Fibroblast of lung (primary cell): ENCODE measurements at regions not wholly inside any gene's neighbourhood (a gene's known extent, or its start where the extent isn't known, plus 50 kb on each side); places are given as distances from the start of the nearest gene placed in this dataset.

Source experiments
- DNase-seq, 2 donors: peaks; one replicate each; pipeline versions ENCODE4 v3.0.0 to v3.0.0-alpha.2; 2010; ENCODE audit warnings: low read depth in 2 of 2
- H2AFZ ChIP-seq: 2 replicates; pipeline ENCODE4 v1.5.1; 2012; ENCODE audit warnings: low read length, control low read depth, inconsistent platforms
- H3K27ac ChIP-seq: 2 replicates; pipeline ENCODE4 v1.5.1; 2011; ENCODE audit warnings: low read length, control low read depth; ENCODE audit not compliant: insufficient read depth
- H3K27me3 ChIP-seq: 2 replicates; pipeline ENCODE4 v1.5.1; 2011; ENCODE audit warnings: mild to moderate bottlenecking, low read length; ENCODE audit not compliant: control insufficient read depth, insufficient read depth
- H3K36me3 ChIP-seq: 2 replicates; pipeline ENCODE4 v1.5.1; 2011; ENCODE audit warnings: low read length; ENCODE audit not compliant: control insufficient read depth, insufficient read depth
- H3K4me1 ChIP-seq: 2 replicates; pipeline ENCODE4 v1.5.1; 2011; ENCODE audit warnings: low read length; ENCODE audit not compliant: control insufficient read depth, insufficient read depth; ENCODE audit errors: extremely low read depth
- H3K4me2 ChIP-seq: 2 replicates; pipeline ENCODE4 v1.5.1; 2011; ENCODE audit warnings: low read length, control low read depth; ENCODE audit not compliant: insufficient read depth; ENCODE audit errors: extremely low read depth
- H3K4me3 ChIP-seq, 4 experiments: fragments of 200-600 bp in 1 of 4; sonication (generic) in 1 of 4; replicated peaks in 1 of 4; 2 replicates each; pipeline ENCODE4 v1.5.1; 2011 to 2016; ENCODE audit warnings: low read length in 4 of 4, low read depth in 3 of 4, mild to moderate bottlenecking in 3 of 4, control low read depth in 2 of 4, inconsistent platforms in 1 of 4, mixed read lengths in 1 of 4; ENCODE audit not compliant: insufficient read depth in 1 of 4; ENCODE audit errors: control extremely low read depth in 1 of 4
- H3K79me2 ChIP-seq: 2 replicates; pipeline ENCODE4 v1.5.1; 2012; ENCODE audit warnings: mild to moderate bottlenecking, low read length, inconsistent platforms; ENCODE audit not compliant: control insufficient read depth, insufficient read depth
- H3K9ac ChIP-seq: 2 replicates; pipeline ENCODE4 v1.5.1; 2011; ENCODE audit warnings: mild to moderate bottlenecking, low read length, control low read depth; ENCODE audit not compliant: insufficient read depth
- H3K9me3 ChIP-seq: 2 replicates; pipeline ENCODE4 v1.5.1; 2012; ENCODE audit warnings: low read depth, low read length; ENCODE audit not compliant: control insufficient read depth, insufficient read depth
- H4K20me1 ChIP-seq: 2 replicates; pipeline ENCODE4 v1.5.1; 2011; ENCODE audit warnings: low read length; ENCODE audit not compliant: control insufficient read depth, insufficient read depth; ENCODE audit errors: extremely low read depth
- CTCF ChIP-seq, 2 donors: IDR thresholded peaks in 1 of 2; conservative IDR thresholded peaks in 1 of 2; 1 replicate in 1 of 2; 2 replicates in 1 of 2; pipeline ENCODE4 v1.5.1; 2011 to 2012; ENCODE audit warnings: low read length in 2 of 2, control low read depth in 1 of 2, inconsistent platforms in 1 of 2, low read depth in 1 of 2, mild to moderate bottlenecking in 1 of 2
- EZH2 ChIP-seq: IDR thresholded peaks from 2 replicates; pipeline ENCODE4 v1.5.1; 2012; ENCODE audit warnings: low read length, control low read depth, mild to moderate bottlenecking; ENCODE audit errors: missing control alignments

- no peaks in the 10 kb centered on the region for H3K27me3 ChIP-seq
- TF ChIP-seq EZH2 (no peak), CTCF (conservative IDR thresholded peaks at IDR 0.05 in 1 of 2, IDR thresholded peaks at IDR 0.05 in 1 of 2; ENCODE audit: low read depth in 1 of 2, low read length in 2 of 2) (no peak)
These were observed 370.0 kb downstream of the HINT1 start for GRCh38 chr5:130795037-130795436.

GRCh38 chr5:130777794-130778193 is 387.3 kb downstream of the HINT1 start:
- TF ChIP-seq EZH2: no peak
- no peak for TF ChIP-seq CTCF (conservative IDR thresholded peaks at IDR 0.05 in 1 of 2, IDR thresholded peaks at IDR 0.05 in 1 of 2; ENCODE audit: low read depth in 1 of 2, low read length in 2 of 2)
- H2AFZ ChIP-seq: no peak overlapping the region
- H3K36me3 ChIP-seq: no peaks in the 10 kb centered on the region
- no peak overlapping the region for H3K4me3 ChIP-seq
- DNase-seq: no peak
- no peak overlapping the region for H3K4me2 ChIP-seq
- no peaks in the 10 kb centered on the region for H3K27me3 ChIP-seq
- no peaks in the 10 kb centered on the region for H4K20me1 ChIP-seq
- H3K9ac ChIP-seq: no peak overlapping the region
- no peak overlapping the region for H3K27ac ChIP-seq
- H3K9me3 ChIP-seq: no peaks in the 10 kb centered on the region
- no peaks in the 10 kb centered on the region for H3K79me2 ChIP-seq
- no peaks in the 10 kb centered on the region for H3K4me1 ChIP-seq

More at GRCh38 chr5:130795037-130795436, 370.0 kb downstream of the HINT1 start:
- Histone ChIP-seq H3K9me3 (no peaks in the 10 kb centered on the region), H2AFZ (no peak overlapping the region), H3K4me3 (no peak overlapping the region), H3K27ac (no peak overlapping the region), H4K20me1 (no peaks in the 10 kb centered on the region), H3K4me1 (no peaks in the 10 kb centered on the region), H3K36me3 (no peaks in the 10 kb centered on the region), H3K9ac (no peak overlapping the region), H3K79me2 (no peaks in the 10 kb centered on the region), H3K4me2 (no peak overlapping the region)
- DNase-seq: no peak

- H4K20me1 ChIP-seq: no peaks in the 10 kb centered on the region
- H3K9ac ChIP-seq: no peak overlapping the region
- no peak overlapping the region for H2AFZ ChIP-seq
- H3K4me3 ChIP-seq: no peak overlapping the region
- TF ChIP-seq CTCF (conservative IDR thresholded peaks at IDR 0.05 in 1 of 2, IDR thresholded peaks at IDR 0.05 in 1 of 2; ENCODE audit: low read depth in 1 of 2, low read length in 2 of 2) (no peak), EZH2 (no peak)
- H3K4me1 ChIP-seq: no peaks in the 10 kb centered on the region
- no peaks in the 10 kb centered on the region for H3K27me3 ChIP-seq
- H3K9me3 ChIP-seq: no peaks in the 10 kb centered on the region
- H3K36me3 ChIP-seq: no peaks in the 10 kb centered on the region
- H3K27ac ChIP-seq: no peak overlapping the region
- H3K79me2 ChIP-seq: no peaks in the 10 kb centered on the region
- peak in 1 of 2 donors; percentile 7 for DNase-seq
- H3K4me2 ChIP-seq: no peak overlapping the region
These were observed 391.2 kb downstream of the HINT1 start for GRCh38 chr5:130773813-130774212.
